Fibroblast of the aortic adventitia (primary cell): ENCODE measurements at regions not wholly inside any gene's neighbourhood (a gene's known extent, or its start where the extent isn't known, plus 50 kb on each side); places are given as distances from the start of the nearest gene placed in this dataset.

Experiments
- DNase-seq: peaks from one replicate; pipeline ENCODE4 v3.0.0-alpha.2; 2010; ENCODE audit warnings: low read depth
- H3K4me3 ChIP-seq: 2 replicates; pipeline ENCODE4 v1.5.1; 2011; ENCODE audit warnings: low read depth, mild to moderate bottlenecking, control low read depth, low read length, moderate library complexity
- CTCF ChIP-seq: IDR thresholded peaks from 2 replicates; pipeline ENCODE4 v1.5.1; 2011; ENCODE audit warnings: mild to moderate bottlenecking, low read length, control low read depth, inconsistent platforms; ENCODE audit not compliant: insufficient read depth

GRCh38 chr5:6832994-6833393 lies 119.8 kb downstream of the TENT4A start:
- TF ChIP-seq CTCF, result no peak
- no peak for DNase-seq
- H3K4me3 ChIP-seq, result no peak overlapping the region

GRCh38 chr5:6833406-6833805 lies 120.2 kb downstream of the TENT4A start:
- TF ChIP-seq CTCF, result no peak
- no peak for DNase-seq

GRCh38 chr5:6837095-6837494 lies 123.9 kb downstream of the TENT4A start:
- DNase-seq, result no peak
- H3K4me3 ChIP-seq, result no peak overlapping the region
- TF ChIP-seq CTCF, result no peak

More at GRCh38 chr5:6833406-6833805, 120.2 kb downstream of the TENT4A start:
- H3K4me3 ChIP-seq, result no peak overlapping the region

GRCh38 chr5:6837519-6838110 lies 124.4 kb downstream of the TENT4A start:
- no peak for DNase-seq
- peak; percentile 51 for TF ChIP-seq CTCF
- no peak overlapping the region for H3K4me3 ChIP-seq

GRCh38 chr5:6838736-6839135 lies 125.5 kb downstream of the TENT4A start:
- DNase-seq, result no peak
- no peak overlapping the region for H3K4me3 ChIP-seq
- no peak for TF ChIP-seq CTCF

- DNase-seq, result no peak
- no peak overlapping the region for H3K4me3 ChIP-seq
- TF ChIP-seq CTCF, result no peak
These were observed 127.0 kb downstream of the TENT4A start for GRCh38 chr5:6840136-6840793.
